Stimulated activated naive B cell treated with anti-CD40 and anti-IgM and Interleukin-4, amounts not matched to agents 10 μg/mL and 1 μg/mL and 100 μg/mL, for 72 hours (primary cell): ENCODE measurements at regions not wholly inside any gene's neighbourhood (a gene's known extent, or its start where the extent isn't known, plus 50 kb on each side); places are given as distances from the start of the nearest gene placed in this dataset.

Experiments
- ATAC-seq, 2 donors: fragments of 150-1000 bp; cut with Tn5 transposase; replicated peaks; 2 replicates each; pipeline ENCODE4 v1.10.0; 2021; ENCODE audit warnings: moderate library complexity in 1 of 2
- DNase-seq: peaks from one replicate; pipeline ENCODE4 v3.0.0; 2021
- H3K27ac Mint-ChIP-seq: one replicate; pipeline ENCODE4 v1.8.0; 2022; ENCODE audit warnings: mild to moderate bottlenecking, mixed read lengths
- H3K27me3 Mint-ChIP-seq, 2 donors: one replicate each; pipeline ENCODE4 v1.8.0; 2022; ENCODE audit warnings: mixed read lengths in 2 of 2
- H3K36me3 Mint-ChIP-seq, 2 donors: one replicate each; pipeline ENCODE4 v1.8.0; 2022; ENCODE audit warnings: mixed read lengths in 2 of 2, mild to moderate bottlenecking in 1 of 2
- H3K4me1 Mint-ChIP-seq, 2 donors: one replicate each; pipeline ENCODE4 v1.8.0; 2022; ENCODE audit warnings: mixed read lengths in 2 of 2, mild to moderate bottlenecking in 1 of 2
- H3K4me3 Mint-ChIP-seq, 2 donors: one replicate each; pipeline ENCODE4 v1.8.0; 2022; ENCODE audit warnings: mild to moderate bottlenecking in 2 of 2, mixed read lengths in 2 of 2, moderate library complexity in 1 of 2
- H3K9me3 Mint-ChIP-seq, 2 donors: one replicate each; pipeline ENCODE4 v1.8.0; 2022; ENCODE audit warnings: mixed read lengths in 2 of 2, mild to moderate bottlenecking in 1 of 2

GRCh38 chr15:81534124-81534523, 160.1 kb upstream of the TMC3 start:
- H3K36me3 Mint-ChIP-seq = no peaks in the 10 kb centered on the region
- H3K9me3 Mint-ChIP-seq = no peaks in the 10 kb centered on the region
- no peak overlapping the region for H3K27ac Mint-ChIP-seq
- no peaks in the 10 kb centered on the region for H3K4me1 Mint-ChIP-seq
- ATAC-seq (no peak), DNase-seq (no peak)
- H3K27me3 Mint-ChIP-seq = no peaks in the 10 kb centered on the region
- H3K4me3 Mint-ChIP-seq = no peak overlapping the region

GRCh38 chr15:81532001-81532400, 158.0 kb upstream of the TMC3 start:
- ATAC-seq (no peak), DNase-seq (no peak)
- H3K36me3 Mint-ChIP-seq = no peaks in the 10 kb centered on the region
- no peaks in the 10 kb centered on the region for H3K27me3 Mint-ChIP-seq
- H3K9me3 Mint-ChIP-seq = no peaks in the 10 kb centered on the region
- no peak overlapping the region for H3K27ac Mint-ChIP-seq
- H3K4me3 Mint-ChIP-seq = no peak overlapping the region
- no peaks in the 10 kb centered on the region for H3K4me1 Mint-ChIP-seq

GRCh38 chr15:81531109-81531592, 157.1 kb upstream of the TMC3 start:
- Mint-ChIP-seq H3K27ac (no peak overlapping the region), H3K9me3 (no peaks in the 10 kb centered on the region), H3K27me3 (no peaks in the 10 kb centered on the region), H3K4me1 (no peaks in the 10 kb centered on the region), H3K4me3 (no peak overlapping the region), H3K36me3 (no peaks in the 10 kb centered on the region)
- DNase-seq (no peak), ATAC-seq (no peak)

GRCh38 chr15:81530271-81530691, 156.3 kb upstream of the TMC3 start:
- ATAC-seq (no peak), DNase-seq (no peak)
- Mint-ChIP-seq H3K27ac (no peak overlapping the region), H3K4me3 (no peak overlapping the region), H3K27me3 (no peaks in the 10 kb centered on the region), H3K9me3 (no peaks in the 10 kb centered on the region), H3K4me1 (no peaks in the 10 kb centered on the region), H3K36me3 (no peaks in the 10 kb centered on the region)

- ATAC-seq (no peak), DNase-seq (no peak)
- Mint-ChIP-seq H3K27me3 (no peaks in the 10 kb centered on the region), H3K4me3 (no peak overlapping the region), H3K36me3 (no peaks in the 10 kb centered on the region), H3K9me3 (no peaks in the 10 kb centered on the region), H3K27ac (no peak overlapping the region), H3K4me1 (no peaks in the 10 kb centered on the region)
Observed at GRCh38 chr15:81529481-81529880, 155.5 kb upstream of the TMC3 start.

GRCh38 chr15:81526029-81526428, 152.0 kb upstream of the TMC3 start:
- Mint-ChIP-seq H3K9me3 (no peaks in the 10 kb centered on the region), H3K36me3 (no peaks in the 10 kb centered on the region), H3K4me1 (no peaks in the 10 kb centered on the region), H3K27ac (no peak overlapping the region), H3K4me3 (no peak overlapping the region), H3K27me3 (peaks cover 0 to 5% of the 10 kb centered on the region in 2 donors)
- DNase-seq = no peak
- no peak for ATAC-seq

- Mint-ChIP-seq H3K36me3 (no peaks in the 10 kb centered on the region), H3K4me3 (no peak overlapping the region), H3K27ac (no peak overlapping the region), H3K4me1 (no peaks in the 10 kb centered on the region), H3K9me3 (no peaks in the 10 kb centered on the region), H3K27me3 (peaks cover 0 to 5% of the 10 kb centered on the region in 2 donors)
- ATAC-seq (no peak), DNase-seq (no peak)
Observed at GRCh38 chr15:81524496-81524895, 150.5 kb upstream of the TMC3 start.

- no peaks in the 10 kb centered on the region for H3K36me3 Mint-ChIP-seq
- ATAC-seq = no peak
Observed at GRCh38 chr15:81523867-81524266, 149.9 kb upstream of the TMC3 start.

GRCh38 chr15:81520480-81520879, 146.5 kb upstream of the TMC3 start:
- H3K9me3 Mint-ChIP-seq = no peaks in the 10 kb centered on the region
- peaks cover 5 to 6% of the 10 kb centered on the region in 2 donors for H3K27me3 Mint-ChIP-seq
- H3K27ac Mint-ChIP-seq = no peak overlapping the region
- DNase-seq (no peak), ATAC-seq (no peak)
- no peaks in the 10 kb centered on the region for H3K36me3 Mint-ChIP-seq
- no peaks in the 10 kb centered on the region for H3K4me1 Mint-ChIP-seq
- H3K4me3 Mint-ChIP-seq = no peak overlapping the region

More at GRCh38 chr15:81523867-81524266, 149.9 kb upstream of the TMC3 start:
- Mint-ChIP-seq H3K4me1 (no peaks in the 10 kb centered on the region), H3K9me3 (no peaks in the 10 kb centered on the region), H3K4me3 (no peak overlapping the region), H3K27ac (no peak overlapping the region), H3K27me3 (peaks cover 0 to 5% of the 10 kb centered on the region in 2 donors)
- no peak for DNase-seq

GRCh38 chr15:81516461-81516860, 142.4 kb upstream of the TMC3 start:
- no peak overlapping the region for H3K27ac Mint-ChIP-seq
- no peak for DNase-seq
- no peak overlapping the region for H3K4me3 Mint-ChIP-seq
- H3K27me3 Mint-ChIP-seq = peaks cover 4 to 6% of the 10 kb centered on the region in 2 donors
- no peaks in the 10 kb centered on the region for H3K36me3 Mint-ChIP-seq
- no peaks in the 10 kb centered on the region for H3K4me1 Mint-ChIP-seq
- ATAC-seq = no peak
- no peaks in the 10 kb centered on the region for H3K9me3 Mint-ChIP-seq

- Mint-ChIP-seq H3K27me3 (peaks cover 4 to 6% of the 10 kb centered on the region in 2 donors), H3K4me1 (no peaks in the 10 kb centered on the region), H3K27ac (no peak overlapping the region), H3K36me3 (no peaks in the 10 kb centered on the region), H3K9me3 (no peaks in the 10 kb centered on the region), H3K4me3 (no peak overlapping the region)
- DNase-seq (no peak), ATAC-seq (no peak)
Observed at GRCh38 chr15:81516012-81516411, 142.0 kb upstream of the TMC3 start.

- Mint-ChIP-seq H3K4me3 (no peak overlapping the region), H3K4me1 (no peaks in the 10 kb centered on the region), H3K36me3 (no peaks in the 10 kb centered on the region), H3K27ac (no peak overlapping the region), H3K9me3 (no peaks in the 10 kb centered on the region), H3K27me3 (peaks cover 4 to 6% of the 10 kb centered on the region in 2 donors)
- no peak for DNase-seq
- no peak for ATAC-seq
Observed at GRCh38 chr15:81514725-81515124, 140.7 kb upstream of the TMC3 start.

GRCh38 chr15:81511138-81511537, 137.1 kb upstream of the TMC3 start:
- ATAC-seq (no peak), DNase-seq (no peak)
- Mint-ChIP-seq H3K4me1 (no peaks in the 10 kb centered on the region), H3K4me3 (no peak overlapping the region), H3K36me3 (no peaks in the 10 kb centered on the region), H3K9me3 (no peaks in the 10 kb centered on the region), H3K27me3 (peaks cover 3 to 6% of the 10 kb centered on the region in 2 donors), H3K27ac (no peak overlapping the region)

- no peak overlapping the region for H3K27ac Mint-ChIP-seq
- DNase-seq (no peak), ATAC-seq (no peak)
- peaks cover 0 to 4% of the 10 kb centered on the region in 2 donors for H3K27me3 Mint-ChIP-seq
- H3K36me3 Mint-ChIP-seq = no peaks in the 10 kb centered on the region
- H3K9me3 Mint-ChIP-seq = no peaks in the 10 kb centered on the region
- H3K4me1 Mint-ChIP-seq = no peaks in the 10 kb centered on the region
- no peak overlapping the region for H3K4me3 Mint-ChIP-seq
Observed at GRCh38 chr15:81507831-81508230, 133.8 kb upstream of the TMC3 start.

GRCh38 chr15:81506936-81507335, 132.9 kb upstream of the TMC3 start:
- no peak overlapping the region for H3K27ac Mint-ChIP-seq
- no peak for DNase-seq
- H3K9me3 Mint-ChIP-seq = no peaks in the 10 kb centered on the region
- ATAC-seq = no peak
- H3K4me3 Mint-ChIP-seq = no peak overlapping the region
- H3K36me3 Mint-ChIP-seq = no peaks in the 10 kb centered on the region
- H3K4me1 Mint-ChIP-seq = no peaks in the 10 kb centered on the region
- H3K27me3 Mint-ChIP-seq = peaks cover 4 to 5% of the 10 kb centered on the region in 2 donors

GRCh38 chr15:81506071-81506470, 132.1 kb upstream of the TMC3 start:
- H3K4me1 Mint-ChIP-seq = no peaks in the 10 kb centered on the region
- no peaks in the 10 kb centered on the region for H3K9me3 Mint-ChIP-seq
- ATAC-seq (no peak), DNase-seq (no peak)
- no peak overlapping the region for H3K4me3 Mint-ChIP-seq
- no peaks in the 10 kb centered on the region for H3K36me3 Mint-ChIP-seq
- H3K27me3 Mint-ChIP-seq = peaks cover 4 to 5% of the 10 kb centered on the region in 2 donors
- no peak overlapping the region for H3K27ac Mint-ChIP-seq
